Thyroid gland (tissue), 4 donors: ENCODE measurements at regions not wholly inside any gene's neighbourhood (a gene's known extent, or its start where the extent isn't known, plus 50 kb on each side); places are given as distances from the start of the nearest gene placed in this dataset.

ENCODE experiments used
- DNase-seq, 2 donors: peaks; one replicate each; pipeline ENCODE4 v3.0.0-alpha.2; 2019
- H3K27ac ChIP-seq, 3 donors: fragments of 200-600 bp; sonication (generic); 1 replicate in 2 of 3; 2 replicates in 1 of 3; pipeline ENCODE4 v1.5.1; 2016 to 2019; ENCODE audit warnings: mild to moderate bottlenecking in 1 of 3, moderate library complexity in 1 of 3
- H3K27me3 ChIP-seq: fragments of 200-600 bp; sonication (generic); one replicate; pipeline ENCODE4 v1.5.1; 2019
- H3K36me3 ChIP-seq, 2 donors: fragments of 200-600 bp; sonication (generic); one replicate each; pipeline ENCODE4 v1.5.1; 2016 to 2019
- H3K4me1 ChIP-seq, 2 donors: fragments of 200-600 bp; sonication (generic); one replicate each; pipeline ENCODE4 v1.5.1; 2017 to 2019
- H3K4me3 ChIP-seq, 3 donors: fragments of 200-600 bp; sonication (generic); replicated peaks in 1 of 3; 1 replicate in 2 of 3; 2 replicates in 1 of 3; pipeline ENCODE4 v1.5.1; 2016; ENCODE audit warnings: mild to moderate bottlenecking in 1 of 3
- H3K9me3 ChIP-seq: fragments of 200-600 bp; sonication (generic); one replicate; pipeline ENCODE4 v1.5.1; 2017
- CTCF ChIP-seq, 6 experiments: fragments of 200-600 bp in 3 of 6; fragments of 450-650 bp in 3 of 6; sonication (generic) in 3 of 6; IDR thresholded peaks; one replicate each; pipeline ENCODE4 v1.5.1; 2016 to 2019; ENCODE audit warnings: antibody characterized with exemption in 6 of 6, mild to moderate bottlenecking in 2 of 6, inconsistent platforms in 1 of 6, moderate library complexity in 1 of 6
- POLR2A ChIP-seq, 2 donors: fragments of 450-650 bp; IDR thresholded peaks; one replicate each; pipeline ENCODE4 v1.6.1; 2017; ENCODE audit warnings: antibody characterized with exemption in 2 of 2, mild to moderate bottlenecking in 2 of 2, moderate library complexity in 1 of 2
- WGBS, 2 donors: methylation state at CpG; one replicate each; pipeline ENCODE4 v1.1.5; 2017; 5-methylcytosine and 5-hydroxymethylcytosine counted together
- intact Hi-C: fragments of 100-400 bp; cut with DNase I; formaldehyde crosslinking; loops from one replicate; pipeline ENCODE4 v1.15.1; 2023

GRCh38 chr13:99658261-99658991 is 157.2 kb downstream of the TM9SF2 start:
- Histone ChIP-seq H3K27ac (peak overlapping the region in 2 of 3 donors; percentile 40 to 81), H3K27me3 (no peaks in the 10 kb centered on the region), H3K4me1 (peaks cover 3 to 9% of the 10 kb centered on the region in 2 donors), H3K9me3 (no peaks in the 10 kb centered on the region), H3K36me3 (no peaks in the 10 kb centered on the region), H3K4me3 (peak overlapping the region; percentile 12 to 31 (median 28))
- TF ChIP-seq CTCF (IDR thresholded peaks at IDR 0.05) (peak in 3 of 6 experiments; percentile 45 to 56 (median 52)), POLR2A (IDR thresholded peaks at IDR 0.05) (no peak)
- intact Hi-C loops = loop anchor here (5.0 to 10.0 kb wide), 3 partner anchors 326 to 859 kb away; partner anchors contain the start of gene ZIC2
- WGBS, 2 donors = 4 to 10% methylated on average over 18 to 25 of the region's 26 CpGs
- DNase-seq = peak; percentile 49 to 52

- 19 to 31% methylated on average over 19 to 22 of the region's 29 CpGs for WGBS, 2 donors
- H3K4me1 ChIP-seq = peaks cover 3 to 9% of the 10 kb centered on the region in 2 donors
- DNase-seq = peak; percentile 14 to 43
- H3K27ac ChIP-seq = peak overlapping the region in 2 of 3 donors; percentile 40 to 81
- intact Hi-C loops = loop anchor here (5.0 to 10.0 kb wide), 3 partner anchors 327 to 859 kb away; partner anchors contain the start of gene ZIC2
- H3K4me3 ChIP-seq = peak overlapping the region; percentile 12 to 31 (median 28)
- no peaks in the 10 kb centered on the region for H3K9me3 ChIP-seq
- H3K36me3 ChIP-seq = no peaks in the 10 kb centered on the region
- H3K27me3 ChIP-seq = no peaks in the 10 kb centered on the region
- TF ChIP-seq POLR2A (IDR thresholded peaks at IDR 0.05) = no peak
- TF ChIP-seq CTCF (IDR thresholded peaks at IDR 0.05) = no peak
Observed at GRCh38 chr13:99657848-99658260, 156.6 kb downstream of the TM9SF2 start.

- no peaks in the 10 kb centered on the region for H3K9me3 ChIP-seq
- no peaks in the 10 kb centered on the region for H3K36me3 ChIP-seq
- no peak for DNase-seq
- TF ChIP-seq CTCF (IDR thresholded peaks at IDR 0.05) (no peak), POLR2A (IDR thresholded peaks at IDR 0.05) (no peak)
- 81 to 90% methylated on average over 6 of the region's 6 CpGs for WGBS, 2 donors
- H3K27me3 ChIP-seq = no peaks in the 10 kb centered on the region
- intact Hi-C loops = loop anchor here (5.0 to 10.0 kb wide), 3 partner anchors 328 to 860 kb away; partner anchors contain the start of gene ZIC2
- H3K4me1 ChIP-seq = peaks cover 3 to 9% of the 10 kb centered on the region in 2 donors
- no peak overlapping the region for H3K27ac ChIP-seq
- no peak overlapping the region for H3K4me3 ChIP-seq
Observed at GRCh38 chr13:99656844-99657381, 155.6 kb downstream of the TM9SF2 start.

GRCh38 chr13:99656092-99656745 is 154.9 kb downstream of the TM9SF2 start:
- Histone ChIP-seq H3K4me1 (peaks cover 3 to 9% of the 10 kb centered on the region in 2 donors), H3K36me3 (no peaks in the 10 kb centered on the region), H3K9me3 (no peaks in the 10 kb centered on the region), H3K27me3 (no peaks in the 10 kb centered on the region), H3K27ac (no peak overlapping the region), H3K4me3 (no peak overlapping the region)
- intact Hi-C loops = loop anchor here (5.0 to 10.0 kb wide), 3 partner anchors 329 to 861 kb away; partner anchors contain the start of gene ZIC2
- DNase-seq = peak; percentile 73 to 78
- TF ChIP-seq POLR2A (IDR thresholded peaks at IDR 0.05) = no peak
- TF ChIP-seq CTCF (IDR thresholded peaks at IDR 0.05) = peak; percentile 64 to 91 (median 87)
- 18 to 22% methylated on average over 8 of the region's 8 CpGs for WGBS, 2 donors
